ENCODE measurements at regions not wholly inside any gene's neighbourhood (a gene's known extent, or its start where the extent isn't known, plus 50 kb on each side); places are given as distances from the start of the nearest gene placed in this dataset.

DNA sequence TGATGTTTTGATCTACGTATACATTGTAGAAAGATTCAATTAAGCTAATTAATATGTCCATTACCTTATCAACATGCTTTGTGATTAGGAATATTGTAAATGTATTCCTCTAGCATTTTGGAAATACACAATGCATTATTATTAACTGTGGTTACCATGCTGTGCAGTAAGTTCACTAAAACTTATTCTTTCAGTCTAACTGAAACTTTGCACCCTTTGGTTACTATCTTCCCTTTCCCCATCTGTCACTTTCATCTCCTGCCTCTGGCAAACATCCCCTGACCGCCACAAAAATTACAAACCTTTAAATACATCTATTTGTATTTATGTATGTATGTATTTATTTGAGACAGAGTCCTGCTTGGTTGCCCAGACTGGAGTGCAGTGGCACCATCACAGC, 388.0 kb downstream of the NYAP2 start:
- TF ChIP-seq CTCF (IDR thresholded peaks at IDR 0.05; ENCODE audit: poor library complexity) (no peak), EZH2 (IDR thresholded peaks at IDR 0.05; ENCODE audit: borderline replicate concordance) (no peak)

All from hepatocyte (in vitro differentiated cells).